ENCODE measurements at regions not wholly inside any gene's neighbourhood (a gene's known extent, or its start where the extent isn't known, plus 50 kb on each side); places are given as distances from the start of the nearest gene placed in this dataset.

GRCh38 chr1:55317673-55318072 is 102.5 kb upstream of the USP24 start:
- Histone ChIP-seq H4K20me1 (ENCODE audit: insufficient read depth, low read length, poor library complexity, severe bottlenecking) (no peaks in the 10 kb centered on the region), H3F3A (ENCODE audit: low read depth) (no peaks in the 10 kb centered on the region), H3K4me1 (ENCODE audit: insufficient read depth, low read length, poor library complexity, severe bottlenecking) (no peaks in the 10 kb centered on the region), H3K4me3 (ENCODE audit: low read length, poor library complexity, severe bottlenecking) (no peak overlapping the region), H3K9me3 (ENCODE audit: insufficient read depth, low read depth, low read length) (no peaks in the 10 kb centered on the region), H3K27me3 (ENCODE audit: insufficient read depth, low read length, poor library complexity, severe bottlenecking) (no peaks in the 10 kb centered on the region), H3K36me3 (ENCODE audit: insufficient read depth, low read length) (no peaks in the 10 kb centered on the region), H2AFZ (ENCODE audit: low read length) (0 out of 2 replicates have a peak overlapping the region, but pooled peaks have one; percentile 68), H3K9me2 (replicated peaks; ENCODE audit: low read depth, low read length) (no peaks in the 10 kb centered on the region), H3K4me2 (ENCODE audit: low read depth, low read length, poor library complexity, severe bottlenecking) (no peak overlapping the region), H3K9ac (ENCODE audit: low read depth, low read length, poor library complexity, severe bottlenecking) (no peak overlapping the region), H3K79me2 (ENCODE audit: insufficient read depth, low read length) (no peaks in the 10 kb centered on the region)
- no peak for TF ChIP-seq EZH2phosphoT487 (IDR thresholded peaks at IDR 0.05; ENCODE audit: borderline replicate concordance)
- TF ChIP-seq CTCF (conservative IDR thresholded peaks at IDR 0.05; ENCODE audit: low read length): no peak

GRCh38 chr1:55316947-55317662 is 101.9 kb upstream of the USP24 start:
- no peak overlapping the region for H3K9ac ChIP-seq (ENCODE audit: low read depth, low read length, poor library complexity, severe bottlenecking)
- no peaks in the 10 kb centered on the region for H3K27me3 ChIP-seq (ENCODE audit: insufficient read depth, low read length, poor library complexity, severe bottlenecking)
- no peaks in the 10 kb centered on the region for H3K79me2 ChIP-seq (ENCODE audit: insufficient read depth, low read length)
- no peak overlapping the region for H3K4me2 ChIP-seq (ENCODE audit: low read depth, low read length, poor library complexity, severe bottlenecking)
- H3K36me3 ChIP-seq (ENCODE audit: insufficient read depth, low read length): no peaks in the 10 kb centered on the region
- no peaks in the 10 kb centered on the region for H3F3A ChIP-seq (ENCODE audit: low read depth)
- H2AFZ ChIP-seq (ENCODE audit: low read length): peak overlapping the region; percentile 68
- no peak for TF ChIP-seq EZH2phosphoT487 (IDR thresholded peaks at IDR 0.05; ENCODE audit: borderline replicate concordance)
- TF ChIP-seq CTCF (conservative IDR thresholded peaks at IDR 0.05; ENCODE audit: low read length): no peak
- no peaks in the 10 kb centered on the region for H3K9me2 ChIP-seq (replicated peaks; ENCODE audit: low read depth, low read length)
- H4K20me1 ChIP-seq (ENCODE audit: insufficient read depth, low read length, poor library complexity, severe bottlenecking): no peaks in the 10 kb centered on the region
- no peaks in the 10 kb centered on the region for H3K4me1 ChIP-seq (ENCODE audit: insufficient read depth, low read length, poor library complexity, severe bottlenecking)
- H3K9me3 ChIP-seq (ENCODE audit: insufficient read depth, low read depth, low read length): no peaks in the 10 kb centered on the region
- no peak overlapping the region for H3K4me3 ChIP-seq (ENCODE audit: low read length, poor library complexity, severe bottlenecking)

GRCh38 chr1:55316502-55316901 is 101.3 kb upstream of the USP24 start:
- Histone ChIP-seq H3K4me2 (ENCODE audit: low read depth, low read length, poor library complexity, severe bottlenecking) (no peak overlapping the region), H3K79me2 (ENCODE audit: insufficient read depth, low read length) (no peaks in the 10 kb centered on the region), H3K9me3 (ENCODE audit: insufficient read depth, low read depth, low read length) (no peaks in the 10 kb centered on the region), H3K27me3 (ENCODE audit: insufficient read depth, low read length, poor library complexity, severe bottlenecking) (no peaks in the 10 kb centered on the region), H3K4me3 (ENCODE audit: low read length, poor library complexity, severe bottlenecking) (no peak overlapping the region), H3K36me3 (ENCODE audit: insufficient read depth, low read length) (no peaks in the 10 kb centered on the region), H3K4me1 (ENCODE audit: insufficient read depth, low read length, poor library complexity, severe bottlenecking) (no peaks in the 10 kb centered on the region), H3F3A (ENCODE audit: low read depth) (no peaks in the 10 kb centered on the region), H4K20me1 (ENCODE audit: insufficient read depth, low read length, poor library complexity, severe bottlenecking) (no peaks in the 10 kb centered on the region), H3K9me2 (replicated peaks; ENCODE audit: low read depth, low read length) (no peaks in the 10 kb centered on the region), H2AFZ (ENCODE audit: low read length) (peak overlapping the region; percentile 68), H3K9ac (ENCODE audit: low read depth, low read length, poor library complexity, severe bottlenecking) (no peak overlapping the region)
- no peak for TF ChIP-seq CTCF (conservative IDR thresholded peaks at IDR 0.05; ENCODE audit: low read length)

All from Loucy (cell line).